H9 (cell line): ENCODE measurements at regions not wholly inside any gene's neighbourhood (a gene's known extent, or its start where the extent isn't known, plus 50 kb on each side); places are given as distances from the start of the nearest gene placed in this dataset.

Experiments
- DNase-seq: peaks from one replicate; pipeline ENCODE4 v3.0.0-alpha.2; 2017
- H2AFZ ChIP-seq: one replicate; pipeline ENCODE4 v1.6.1; 2013; ENCODE audit warnings: mild to moderate bottlenecking, low read length, control low read depth, moderate library complexity
- H2AK5ac ChIP-seq: 2 replicates; pipeline ENCODE4 v1.6.1; 2013; ENCODE audit warnings: low read length, control low read depth, mixed read lengths; ENCODE audit not compliant: insufficient read length
- H2BK120ac ChIP-seq: one replicate; pipeline ENCODE4 v1.6.1; 2013; ENCODE audit warnings: low read depth, mild to moderate bottlenecking, low read length, control low read depth, inconsistent platforms; ENCODE audit not compliant: poor library complexity, severe bottlenecking
- H2BK12ac ChIP-seq: 2 replicates; pipeline ENCODE4 v1.6.1; 2013; ENCODE audit warnings: low read length, control low read depth, mixed read lengths, low read depth; ENCODE audit not compliant: insufficient read length
- H2BK15ac ChIP-seq: 2 replicates; pipeline ENCODE4 v1.6.1; 2013; ENCODE audit warnings: low read depth, low read length, control low read depth
- H2BK20ac ChIP-seq: one replicate; pipeline ENCODE4 v1.6.1; 2013; ENCODE audit warnings: low read depth, mild to moderate bottlenecking, low read length, control low read depth, inconsistent platforms; ENCODE audit not compliant: poor library complexity, severe bottlenecking
- H2BK5ac ChIP-seq: 2 replicates; pipeline ENCODE4 v1.6.1; 2013; ENCODE audit warnings: low read length, control low read depth, mixed read lengths; ENCODE audit not compliant: insufficient read length
- H3K14ac ChIP-seq: 2 replicates; pipeline ENCODE4 v1.6.1; 2013; ENCODE audit warnings: low read length, control low read depth; ENCODE audit not compliant: insufficient read depth
- H3K18ac ChIP-seq: 2 replicates; pipeline ENCODE4 v1.6.1; 2013; ENCODE audit warnings: low read depth, mild to moderate bottlenecking, mixed read lengths, low read length, control low read depth; ENCODE audit not compliant: insufficient read length
- H3K23ac ChIP-seq: 2 replicates; pipeline ENCODE4 v1.6.1; 2013; ENCODE audit warnings: low read length, control low read depth, mixed read lengths, low read depth; ENCODE audit not compliant: insufficient read length
- H3K23me2 ChIP-seq: 2 replicates; pipeline ENCODE4 v1.6.1; 2013; ENCODE audit warnings: low read depth, mild to moderate bottlenecking, mixed read lengths, low read length, control low read depth; ENCODE audit not compliant: insufficient read length, poor library complexity, severe bottlenecking
- H3K27ac ChIP-seq: 2 replicates; pipeline ENCODE4 v1.5.1; 2013; ENCODE audit warnings: low read length, control low read depth, mixed read lengths, low read depth; ENCODE audit not compliant: insufficient read length
- H3K27me3 ChIP-seq: 2 replicates; pipeline ENCODE4 v1.6.1; 2013; ENCODE audit warnings: low read length, control low read depth, inconsistent platforms; ENCODE audit not compliant: insufficient read depth
- H3K4ac ChIP-seq: 2 replicates; pipeline ENCODE4 v1.6.1; 2013; ENCODE audit warnings: low read depth, mild to moderate bottlenecking, control low read depth, inconsistent platforms, low read length, moderate library complexity
- H3K4me1 ChIP-seq: 2 replicates; pipeline ENCODE4 v1.6.1; 2013; ENCODE audit warnings: low read length, control low read depth, inconsistent platforms; ENCODE audit not compliant: insufficient read depth
- H3K4me2 ChIP-seq: 2 replicates; pipeline ENCODE4 v1.6.1; 2013; ENCODE audit warnings: low read length, control low read depth, mixed read lengths; ENCODE audit not compliant: insufficient read length, insufficient read depth
- H3K56ac ChIP-seq: 2 replicates; pipeline ENCODE4 v1.6.1; 2013; ENCODE audit warnings: low read depth, mild to moderate bottlenecking, mixed read lengths, low read length, control low read depth; ENCODE audit not compliant: insufficient read length
- H3K79me1 ChIP-seq: 2 replicates; pipeline ENCODE4 v1.6.1; 2013; ENCODE audit warnings: low read depth, mild to moderate bottlenecking, moderate library complexity, low read length, control low read depth, inconsistent platforms; ENCODE audit not compliant: insufficient read depth, poor library complexity, severe bottlenecking
- H3K79me2 ChIP-seq: 2 replicates; pipeline ENCODE4 v1.6.1; 2013; ENCODE audit warnings: low read length, control low read depth, inconsistent platforms; ENCODE audit not compliant: insufficient read depth
- H3K9ac ChIP-seq: 2 replicates; pipeline ENCODE4 v1.6.1; 2013; ENCODE audit warnings: low read length, control low read depth, mixed read lengths; ENCODE audit not compliant: insufficient read length; ENCODE audit errors: extremely low read depth
- H3K9me3 ChIP-seq: one replicate; pipeline ENCODE4 v1.6.1; 2013; ENCODE audit warnings: low read depth, low read length, inconsistent platforms; ENCODE audit not compliant: control insufficient read depth
- H3T11ph ChIP-seq: one replicate; pipeline ENCODE4 v1.6.1; 2013; ENCODE audit warnings: mild to moderate bottlenecking, low read length, control low read depth, inconsistent platforms
- H4K20me1 ChIP-seq: one replicate; pipeline ENCODE4 v1.6.1; 2013; ENCODE audit not compliant: control insufficient read depth, insufficient read length, insufficient read depth
- H4K5ac ChIP-seq: 2 replicates; pipeline ENCODE4 v1.6.1; 2013; ENCODE audit warnings: low read depth, mild to moderate bottlenecking, mixed read lengths, low read length, control low read depth; ENCODE audit not compliant: insufficient read length
- H4K8ac ChIP-seq: replicated peaks from 2 replicates; pipeline ENCODE4 v1.6.1; 2013; ENCODE audit warnings: low read length, control low read depth, mixed read lengths, low read depth; ENCODE audit not compliant: insufficient read length
- H4K91ac ChIP-seq: 2 replicates; pipeline ENCODE4 v1.6.1; 2013; ENCODE audit warnings: low read depth, mild to moderate bottlenecking, moderate library complexity, mixed read lengths, low read length, control low read depth; ENCODE audit not compliant: insufficient read length
- H3K27ac Mint-ChIP-seq, 3 experiments: 2 replicates in 2 of 3; 3 replicates in 1 of 3; pipeline ENCODE4 v1.8.0; 2020 to 2021; ENCODE audit warnings: mixed read lengths in 3 of 3, mild to moderate bottlenecking in 1 of 3, moderate library complexity in 1 of 3
- H3K27me3 Mint-ChIP-seq: 2 replicates; pipeline ENCODE4 v1.8.0; 2021; ENCODE audit warnings: low read depth, mild to moderate bottlenecking, moderate library complexity, mixed read lengths
- H3K36me3 Mint-ChIP-seq, 3 experiments: 2 replicates in 2 of 3; 3 replicates in 1 of 3; pipeline ENCODE4 v1.8.0; 2020 to 2021; ENCODE audit warnings: low read depth in 3 of 3, mixed read lengths in 3 of 3; ENCODE audit not compliant: insufficient read depth in 1 of 3
- H3K4me1 Mint-ChIP-seq, 2 experiments: 2 replicates each; pipeline ENCODE4 v1.8.0; 2020; ENCODE audit warnings: mixed read lengths in 2 of 2
- H3K4me3 Mint-ChIP-seq, 2 experiments: 2 replicates in 1 of 2; 3 replicates in 1 of 2; pipeline ENCODE4 v1.8.0; 2020 to 2021; ENCODE audit warnings: mild to moderate bottlenecking in 2 of 2, mixed read lengths in 2 of 2, moderate library complexity in 1 of 2
- H3K9me3 Mint-ChIP-seq, 2 experiments: 2 replicates in 1 of 2; 3 replicates in 1 of 2; pipeline ENCODE4 v1.8.0; 2020; ENCODE audit warnings: mild to moderate bottlenecking in 2 of 2, mixed read lengths in 2 of 2, moderate library complexity in 1 of 2
- WGBS: extraction: QIAGEN DNeasy Blood & Tissue Kit; methylation state at CpG from one replicate; pipeline ENCODE4 v1.1.7; 2013; ENCODE audit warnings: missing lambda C conversion rate, low lambda C conversion rate, mixed read lengths; ENCODE audit not compliant: insufficient read length; ENCODE audit errors: extremely low coverage; 5-methylcytosine and 5-hydroxymethylcytosine counted together
- TF ChIP-seq, protein P1 (sequence below): fragments of 200-600 bp; sonication (generic); conservative IDR thresholded peaks from 3 replicates; pipeline ENCODE4 v1.8.0; 2021; ENCODE audit warnings: antibody characterized with exemption, mild to moderate bottlenecking

DNA sequence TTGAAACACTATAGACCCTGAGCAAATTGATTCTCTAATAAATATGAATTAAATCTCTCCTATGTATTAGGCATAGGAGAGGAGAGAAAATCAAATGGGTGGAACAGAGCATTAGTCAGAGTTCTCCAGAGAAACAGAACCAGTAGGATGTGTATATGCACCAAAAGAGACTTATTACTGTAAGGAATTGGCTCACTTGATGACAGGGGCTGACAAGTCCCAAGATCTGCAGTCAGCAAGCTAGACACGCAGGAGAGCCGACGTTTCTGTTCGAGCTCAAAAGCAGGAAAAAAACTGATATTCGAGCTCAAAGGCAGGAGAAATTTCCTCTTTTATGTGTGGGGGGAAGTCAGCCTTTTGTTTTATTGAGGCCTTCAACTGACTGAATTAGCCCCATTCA, 259.2 kb upstream of the KAZN start:
- no peak overlapping the region for H4K91ac ChIP-seq
- no peak overlapping the region for H4K8ac ChIP-seq
- no peak overlapping the region; a peak in 1 of 7 replicates for H3K27ac Mint-ChIP-seq
- no peaks in the 10 kb centered on the region for H3K9me3 ChIP-seq
- no peak overlapping the region for H2BK12ac ChIP-seq
- H3K4me1 ChIP-seq = peaks cover 3% of the 10 kb centered on the region
- no peak overlapping the region for H3K9ac ChIP-seq
- H3K4me2 ChIP-seq = no peak overlapping the region
- H3K27me3 Mint-ChIP-seq = no peaks in the 10 kb centered on the region; the same call in 1 of the 2 replicates
- no peak overlapping the region for H2BK20ac ChIP-seq
- no peak overlapping the region for H3K14ac ChIP-seq
- H2AK5ac ChIP-seq = no peak overlapping the region
- H4K20me1 ChIP-seq = no peaks in the 10 kb centered on the region
- H3K79me2 ChIP-seq = no peaks in the 10 kb centered on the region
- H3K23me2 ChIP-seq = no peaks in the 10 kb centered on the region
- H4K5ac ChIP-seq = no peak overlapping the region
- no peak overlapping the region for H3K27ac ChIP-seq
- H2BK5ac ChIP-seq = no peak overlapping the region
- peaks cover 25 to 32% of the 10 kb centered on the region in 2 experiments for H3K4me1 Mint-ChIP-seq
- H3K4me3 Mint-ChIP-seq = no peak overlapping the region
- no peak for DNase-seq
- no peak overlapping the region for H3K56ac ChIP-seq
- no peaks in the 10 kb centered on the region for H3K27me3 ChIP-seq
- no peak overlapping the region for H2BK15ac ChIP-seq
- H2BK120ac ChIP-seq = no peak overlapping the region
- no peak overlapping the region for H3T11ph ChIP-seq
- H3K79me1 ChIP-seq = no peaks in the 10 kb centered on the region
- TF ChIP-seq, protein P1, sequence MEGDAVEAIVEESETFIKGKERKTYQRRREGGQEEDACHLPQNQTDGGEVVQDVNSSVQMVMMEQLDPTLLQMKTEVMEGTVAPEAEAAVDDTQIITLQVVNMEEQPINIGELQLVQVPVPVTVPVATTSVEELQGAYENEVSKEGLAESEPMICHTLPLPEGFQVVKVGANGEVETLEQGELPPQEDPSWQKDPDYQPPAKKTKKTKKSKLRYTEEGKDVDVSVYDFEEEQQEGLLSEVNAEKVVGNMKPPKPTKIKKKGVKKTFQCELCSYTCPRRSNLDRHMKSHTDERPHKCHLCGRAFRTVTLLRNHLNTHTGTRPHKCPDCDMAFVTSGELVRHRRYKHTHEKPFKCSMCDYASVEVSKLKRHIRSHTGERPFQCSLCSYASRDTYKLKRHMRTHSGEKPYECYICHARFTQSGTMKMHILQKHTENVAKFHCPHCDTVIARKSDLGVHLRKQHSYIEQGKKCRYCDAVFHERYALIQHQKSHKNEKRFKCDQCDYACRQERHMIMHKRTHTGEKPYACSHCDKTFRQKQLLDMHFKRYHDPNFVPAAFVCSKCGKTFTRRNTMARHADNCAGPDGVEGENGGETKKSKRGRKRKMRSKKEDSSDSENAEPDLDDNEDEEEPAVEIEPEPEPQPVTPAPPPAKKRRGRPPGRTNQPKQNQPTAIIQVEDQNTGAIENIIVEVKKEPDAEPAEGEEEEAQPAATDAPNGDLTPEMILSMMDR = no peak
- H3K18ac ChIP-seq = no peak overlapping the region
- 0 out of 7 replicates have a peak, but pooled peaks cover 0 to 5% (median 0%) of the 10 kb centered on the region in 3 experiments for H3K36me3 Mint-ChIP-seq
- no peak overlapping the region for H3K23ac ChIP-seq
- peaks cover 0 to 6% of the 10 kb centered on the region in 2 experiments; a peak in 1 of 5 replicates for H3K9me3 Mint-ChIP-seq
- no peak overlapping the region for H3K4ac ChIP-seq
- no CpG with 5 or more reads among the region's 5 CpGs for WGBS
- no peak overlapping the region for H2AFZ ChIP-seq
